ENCODE measurements at regions not wholly inside any gene's neighbourhood (a gene's known extent, or its start where the extent isn't known, plus 50 kb on each side); places are given as distances from the start of the nearest gene placed in this dataset.

GRCh38 chr13:22135446-22135845 is 464.6 kb downstream of the FGF9 start:
- DNase-seq = no peak

GRCh38 chr13:22137361-22138050 is 466.6 kb downstream of the FGF9 start:
- no peak for DNase-seq

- no peak for DNase-seq
Observed at GRCh38 chr13:22138947-22139346, 468.1 kb downstream of the FGF9 start.

- no peak for DNase-seq
Observed at GRCh38 chr13:22141716-22142115, 470.8 kb downstream of the FGF9 start.

- no peak for DNase-seq
Observed at GRCh38 chr13:22143671-22144070, 472.8 kb downstream of the FGF9 start.

GRCh38 chr13:22144806-22145205 is 473.9 kb downstream of the FGF9 start:
- no peak for DNase-seq

- no peak for DNase-seq
Observed at GRCh38 chr13:22148187-22148586, 477.3 kb downstream of the FGF9 start.

- no peak for DNase-seq
Observed at GRCh38 chr13:22152751-22153150, 481.9 kb downstream of the FGF9 start.

- DNase-seq = no peak
Observed at GRCh38 chr13:22154041-22154440, 483.2 kb downstream of the FGF9 start.

GRCh38 chr13:22161871-22162270 is 491.0 kb downstream of the FGF9 start:
- no peak for DNase-seq

- no peak for DNase-seq
Observed at GRCh38 chr13:22162889-22163288, 492.0 kb downstream of the FGF9 start.

GRCh38 chr13:22168437-22169190 is 497.7 kb downstream of the FGF9 start:
- DNase-seq = no peak

- DNase-seq = no peak
Observed at GRCh38 chr13:22169473-22169872, 498.6 kb downstream of the FGF9 start.

- no peak for DNase-seq
Observed at GRCh38 chr13:22173610-22174009, 502.7 kb downstream of the FGF9 start.

- DNase-seq = peak; percentile 31
Observed at GRCh38 chr13:22175241-22175640, 504.4 kb downstream of the FGF9 start.

GRCh38 chr13:22175815-22176214 is 504.9 kb downstream of the FGF9 start:
- DNase-seq = no peak

- DNase-seq = no peak
Observed at GRCh38 chr13:22176968-22177520, 506.2 kb downstream of the FGF9 start.

GRCh38 chr13:22178878-22179277 is 508.0 kb downstream of the FGF9 start:
- no peak for DNase-seq

- DNase-seq = no peak
Observed at GRCh38 chr13:22187329-22187728, 516.5 kb downstream of the FGF9 start.

- no peak for DNase-seq
Observed at GRCh38 chr13:22189176-22190048, 518.5 kb downstream of the FGF9 start.

- no peak for DNase-seq
Observed at GRCh38 chr13:22193070-22193469, 522.2 kb downstream of the FGF9 start.

- DNase-seq = no peak
Observed at GRCh38 chr13:22194106-22194805, 523.4 kb downstream of the FGF9 start.

- no peak for DNase-seq
Observed at GRCh38 chr13:22195726-22196125, 524.9 kb downstream of the FGF9 start.

Data from femur (tissue), 1 donor.